Ectodermal cell (in vitro differentiated cells): ENCODE measurements at regions not wholly inside any gene's neighbourhood (a gene's known extent, or its start where the extent isn't known, plus 50 kb on each side); places are given as distances from the start of the nearest gene placed in this dataset.

Experiments
- H3K27ac ChIP-seq: 2 replicates; pipeline ENCODE4 v1.7.0; 2013; ENCODE audit warnings: mild to moderate bottlenecking, low read depth, low read length; ENCODE audit not compliant: insufficient read depth, poor library complexity, severe bottlenecking
- H3K27me3 ChIP-seq: 2 replicates; pipeline ENCODE4 v1.7.0; 2013; ENCODE audit warnings: mild to moderate bottlenecking, low read length; ENCODE audit not compliant: insufficient read depth, control insufficient read depth, poor library complexity, severe bottlenecking
- H3K36me3 ChIP-seq: one replicate; pipeline ENCODE4 v1.7.0; 2013; ENCODE audit warnings: low read length; ENCODE audit not compliant: control insufficient read depth, insufficient read depth
- H3K4me1 ChIP-seq: one replicate; pipeline ENCODE4 v1.7.0; 2013; ENCODE audit warnings: low read length; ENCODE audit not compliant: control insufficient read depth, insufficient read depth
- H3K4me3 ChIP-seq: 2 replicates; pipeline ENCODE4 v1.7.0; 2013; ENCODE audit warnings: low read depth, low read length, control low read depth; ENCODE audit not compliant: insufficient read depth
- H3K9me3 ChIP-seq: 2 replicates; pipeline ENCODE4 v1.7.0; 2013; ENCODE audit warnings: mild to moderate bottlenecking, low read length, moderate library complexity; ENCODE audit not compliant: control insufficient read depth
- WGBS, 2 experiments: methylation state at CpG; one replicate each; pipeline ENCODE4 v1.1.7; 2013; ENCODE audit warnings: missing lambda C conversion rate in 2 of 2; 5-methylcytosine and 5-hydroxymethylcytosine counted together

- 94 to 95% methylated on average over 1 to 2 of the region's 2 CpGs for WGBS, 2 experiments
- Histone ChIP-seq H3K36me3 (no peaks in the 10 kb centered on the region), H3K4me1 (peaks cover 11% of the 10 kb centered on the region), H3K4me3 (no peak overlapping the region), H3K9me3 (no peaks in the 10 kb centered on the region), H3K27me3 (no peaks in the 10 kb centered on the region), H3K27ac (no peak overlapping the region)
Observed at GRCh38 chr1:237962985-237963384, 72.3 kb upstream of the ZP4 start.

DNA sequence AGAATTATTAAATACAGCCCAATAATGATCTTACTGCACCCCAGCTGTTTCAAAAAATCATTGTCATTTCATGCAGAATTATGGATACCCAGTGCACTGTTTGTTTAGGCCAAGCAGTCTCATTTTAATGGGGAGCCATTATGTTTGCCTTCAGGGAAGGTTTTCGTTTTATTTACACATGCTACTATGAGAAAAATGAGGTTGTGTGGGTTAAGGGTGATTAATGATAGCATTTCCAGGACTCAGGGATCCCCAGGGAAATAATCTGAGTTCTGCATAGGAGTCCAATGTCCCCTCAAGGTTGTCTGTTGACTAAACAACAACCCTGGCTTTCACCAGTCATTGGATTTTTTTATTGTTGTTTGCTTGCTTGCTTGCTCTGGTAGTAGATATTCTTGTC, 71.0 kb upstream of the ZP4 start:
- Histone ChIP-seq H3K9me3 (no peaks in the 10 kb centered on the region), H3K27ac (no peak overlapping the region), H3K36me3 (no peaks in the 10 kb centered on the region), H3K27me3 (no peaks in the 10 kb centered on the region), H3K4me3 (no peak overlapping the region), H3K4me1 (peaks cover 11% of the 10 kb centered on the region)
- 88 to 94% methylated on average over 1 of the region's 1 CpG for WGBS, 2 experiments

- Histone ChIP-seq H3K9me3 (no peaks in the 10 kb centered on the region), H3K27me3 (no peaks in the 10 kb centered on the region), H3K4me3 (no peak overlapping the region), H3K27ac (no peak overlapping the region), H3K36me3 (no peaks in the 10 kb centered on the region), H3K4me1 (peaks cover 11% of the 10 kb centered on the region)
Observed at GRCh38 chr1:237959838-237960237, 69.1 kb upstream of the ZP4 start.

- Histone ChIP-seq H3K4me3 (no peak overlapping the region), H3K27me3 (no peaks in the 10 kb centered on the region), H3K4me1 (no peaks in the 10 kb centered on the region), H3K36me3 (no peaks in the 10 kb centered on the region), H3K9me3 (no peaks in the 10 kb centered on the region), H3K27ac (no peak overlapping the region)
- 85% methylated on average over 7 of the region's 7 CpGs for WGBS, 2 experiments
Observed at GRCh38 chr1:237953238-237953637, 62.5 kb upstream of the ZP4 start.
